Mesothelial cell of epicardium (in vitro differentiated cells): ENCODE measurements at regions not wholly inside any gene's neighbourhood (a gene's known extent, or its start where the extent isn't known, plus 50 kb on each side); places are given as distances from the start of the nearest gene placed in this dataset.

Experiments
- DNase-seq, 2 experiments: peaks; one replicate each; pipeline ENCODE4 v3.0.0; 2021; ENCODE audit warnings: low spot score in 2 of 2; ENCODE audit not compliant: unreplicated experiment in 2 of 2
- H3K27ac Mint-ChIP-seq: 2 replicates; pipeline ENCODE4 v1.8.0; 2021; ENCODE audit warnings: mixed read lengths
- H3K27me3 Mint-ChIP-seq: 2 replicates; pipeline ENCODE4 v1.8.0; 2021; ENCODE audit warnings: low read depth, mixed read lengths
- H3K36me3 Mint-ChIP-seq: 2 replicates; pipeline ENCODE4 v1.8.0; 2021; ENCODE audit warnings: mixed read lengths
- H3K4me1 Mint-ChIP-seq: 2 replicates; pipeline ENCODE4 v1.8.0; 2021; ENCODE audit warnings: mixed read lengths
- H3K4me3 Mint-ChIP-seq: 2 replicates; pipeline ENCODE4 v1.8.0; 2021; ENCODE audit warnings: mild to moderate bottlenecking, moderate library complexity, mixed read lengths
- H3K9me3 Mint-ChIP-seq: 2 replicates; pipeline ENCODE4 v1.8.0; 2021; ENCODE audit warnings: mixed read lengths
- CTCF ChIP-seq: fragments of 200-600 bp; sonication (generic); IDR thresholded peaks from one replicate; pipeline ENCODE4 v1.5.0; 2021; ENCODE audit warnings: antibody characterized with exemption; ENCODE audit not compliant: unreplicated experiment

- Mint-ChIP-seq H3K27me3 (no peaks in the 10 kb centered on the region), H3K4me3 (no peak overlapping the region)
- DNase-seq = no peak
Observed at GRCh38 chr11:42145311-42145710, 685.9 kb upstream of the LRRC4C start.

DNA sequence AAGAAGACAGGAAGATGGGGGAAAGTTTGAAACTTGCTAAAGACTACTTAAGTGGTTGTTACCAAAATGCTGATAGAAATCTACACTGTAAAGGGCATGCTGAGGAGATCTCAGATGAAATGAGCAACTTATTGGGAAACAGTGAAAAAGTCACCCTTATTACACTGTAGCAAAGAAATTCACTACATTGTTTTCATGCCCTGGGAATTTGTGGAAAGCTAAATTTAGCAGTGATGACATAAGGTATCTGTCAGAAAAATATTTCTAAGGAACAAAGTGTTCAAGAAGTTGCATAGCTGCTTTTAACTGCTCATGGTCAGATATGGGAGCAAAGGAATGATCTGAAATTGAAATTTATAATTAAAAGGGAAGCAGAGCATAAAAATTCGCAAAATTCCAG, 702.4 kb upstream of the LRRC4C start:
- no peak for DNase-seq
- no peak for TF ChIP-seq CTCF
- Mint-ChIP-seq H3K36me3 (no peaks in the 10 kb centered on the region), H3K27ac (no peak overlapping the region), H3K9me3 (peaks cover 30% of the 10 kb centered on the region), H3K4me3 (no peak overlapping the region), H3K4me1 (no peaks in the 10 kb centered on the region), H3K27me3 (no peaks in the 10 kb centered on the region)

More at GRCh38 chr11:42145311-42145710, 685.9 kb upstream of the LRRC4C start:
- Mint-ChIP-seq H3K4me1 (no peaks in the 10 kb centered on the region), H3K27ac (no peak overlapping the region), H3K9me3 (peaks cover 47% of the 10 kb centered on the region), H3K36me3 (no peaks in the 10 kb centered on the region)
- no peak for TF ChIP-seq CTCF

GRCh38 chr11:42169191-42169590, 709.7 kb upstream of the LRRC4C start:
- no peak for TF ChIP-seq CTCF
- H3K27me3 Mint-ChIP-seq = no peaks in the 10 kb centered on the region
- peaks cover 3% of the 10 kb centered on the region for H3K9me3 Mint-ChIP-seq
- peaks cover 3% of the 10 kb centered on the region for H3K4me1 Mint-ChIP-seq
- H3K4me3 Mint-ChIP-seq = no peak overlapping the region
- H3K36me3 Mint-ChIP-seq = no peaks in the 10 kb centered on the region
- H3K27ac Mint-ChIP-seq = no peak overlapping the region
- no peak for DNase-seq

DNA sequence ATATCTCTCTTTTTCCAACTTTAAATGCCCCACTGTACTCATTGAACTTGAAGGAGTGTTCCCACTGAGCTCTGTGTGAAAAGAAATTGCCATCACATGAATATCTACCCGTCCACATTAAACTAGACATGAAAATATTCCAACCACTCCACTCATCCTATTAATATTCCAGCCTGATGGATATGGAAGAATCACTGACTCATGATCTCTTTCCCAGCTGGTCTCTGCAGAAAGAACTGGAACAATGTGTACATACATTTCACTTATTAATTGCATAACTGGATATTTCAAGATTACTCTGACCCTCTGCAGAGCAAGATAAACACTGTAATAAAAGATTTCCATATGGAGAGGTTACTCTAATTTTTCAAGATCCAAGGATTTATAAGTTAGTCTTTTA, 711.1 kb upstream of the LRRC4C start:
- Mint-ChIP-seq H3K9me3 (peaks cover 3% of the 10 kb centered on the region), H3K36me3 (no peaks in the 10 kb centered on the region), H3K27ac (no peak overlapping the region), H3K27me3 (no peaks in the 10 kb centered on the region), H3K4me1 (peaks cover 3% of the 10 kb centered on the region), H3K4me3 (no peak overlapping the region)
- no peak for TF ChIP-seq CTCF
- DNase-seq = no peak

DNA sequence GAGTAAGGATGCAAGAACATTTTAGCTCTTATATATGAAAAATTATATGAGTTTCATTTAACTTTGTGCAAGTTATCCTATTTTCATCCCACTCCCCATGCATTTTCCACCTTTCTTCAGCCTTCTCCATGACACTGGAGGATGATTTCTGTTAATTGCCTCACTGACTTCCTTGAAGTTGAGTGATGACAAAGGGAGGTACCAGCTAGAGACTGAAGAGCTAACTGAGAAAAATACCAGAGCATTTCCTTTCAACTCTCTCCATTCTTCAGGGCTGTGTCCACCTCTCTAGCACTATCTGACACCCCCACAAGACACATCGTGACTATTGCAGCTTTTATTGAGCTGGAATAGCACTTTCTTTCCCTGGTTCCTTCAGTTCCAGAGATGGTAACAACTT, 711.6 kb upstream of the LRRC4C start:
- no peak for DNase-seq
- peaks cover 3% of the 10 kb centered on the region for H3K9me3 Mint-ChIP-seq
- TF ChIP-seq CTCF = no peak
- peaks cover 3% of the 10 kb centered on the region for H3K4me1 Mint-ChIP-seq
- H3K27me3 Mint-ChIP-seq = no peaks in the 10 kb centered on the region
- H3K27ac Mint-ChIP-seq = no peak overlapping the region
- H3K36me3 Mint-ChIP-seq = no peaks in the 10 kb centered on the region
- no peak overlapping the region for H3K4me3 Mint-ChIP-seq

- Mint-ChIP-seq H3K36me3 (no peaks in the 10 kb centered on the region), H3K4me3 (no peak overlapping the region), H3K4me1 (peaks cover 3% of the 10 kb centered on the region), H3K9me3 (peaks cover 3% of the 10 kb centered on the region), H3K27me3 (no peaks in the 10 kb centered on the region), H3K27ac (no peak overlapping the region)
- TF ChIP-seq CTCF = no peak
- no peak for DNase-seq
Observed at GRCh38 chr11:42172441-42172840, 713.0 kb upstream of the LRRC4C start.
